ENCODE measurements at regions not wholly inside any gene's neighbourhood (a gene's known extent, or its start where the extent isn't known, plus 50 kb on each side); places are given as distances from the start of the nearest gene placed in this dataset.
"Not testable (repeated sequence)": the region's sequence is repeated elsewhere in the genome, so short reads cannot be mapped to it uniquely, and the experiment has no call there.

GRCh38 chr21:7743940-7744339 lies 2777.4 kb upstream of the TPTE start:
- H3K4me3 ChIP-seq, H3K36me3 ChIP-seq, H3K9me3 ChIP-seq, ATAC-seq, H3K27me3 ChIP-seq, H3K27ac ChIP-seq, H3K4me1 ChIP-seq: not testable (repeated sequence)
- no CpG with 5 or more reads among the region's 8 CpGs for WGBS, 2 donors (ENCODE audit: low coverage in 1 of 2)

DNA sequence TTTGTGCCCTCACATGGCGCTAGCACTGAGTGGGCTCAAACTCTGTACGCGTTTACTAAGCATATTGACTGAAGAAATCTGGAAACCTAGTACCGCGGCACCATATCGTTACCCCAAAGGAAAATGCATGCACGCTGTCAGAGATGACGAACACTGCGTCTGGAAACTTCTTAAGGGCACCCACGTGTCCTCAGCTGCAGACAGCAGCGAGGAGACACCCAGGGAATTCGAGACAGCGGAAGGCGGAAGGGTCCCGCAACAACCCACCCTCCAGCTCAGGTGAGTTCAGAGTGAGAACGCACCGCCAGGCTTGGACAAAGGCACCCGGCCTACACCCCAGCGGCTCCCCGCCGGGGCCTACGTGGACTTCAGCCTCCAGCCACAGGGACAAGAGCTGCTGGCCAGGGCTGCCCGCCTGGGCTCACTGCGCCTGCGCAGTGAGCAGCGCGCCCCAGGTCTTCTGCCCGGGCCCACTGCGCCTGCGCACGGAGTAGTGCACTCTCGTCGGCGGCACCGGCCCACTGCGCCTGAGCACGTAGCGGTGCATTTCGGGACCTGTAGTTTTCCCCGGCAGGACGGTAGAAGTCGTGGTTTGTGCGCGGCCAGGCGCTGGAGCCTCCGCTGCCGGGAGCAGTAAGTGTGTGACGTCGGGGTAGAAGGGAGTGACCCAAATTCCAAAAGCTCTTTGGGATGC lies 2776.8 kb upstream of the TPTE start:
- not testable (repeated sequence) for H3K27ac ChIP-seq, H3K4me3 ChIP-seq, H3K36me3 ChIP-seq, H3K27me3 ChIP-seq, H3K9me3 ChIP-seq, H3K4me1 ChIP-seq
- ATAC-seq: peak; percentile 99
- no CpG with 5 or more reads among the region's 49 CpGs for WGBS, 2 donors (ENCODE audit: low coverage in 1 of 2)

DNA sequence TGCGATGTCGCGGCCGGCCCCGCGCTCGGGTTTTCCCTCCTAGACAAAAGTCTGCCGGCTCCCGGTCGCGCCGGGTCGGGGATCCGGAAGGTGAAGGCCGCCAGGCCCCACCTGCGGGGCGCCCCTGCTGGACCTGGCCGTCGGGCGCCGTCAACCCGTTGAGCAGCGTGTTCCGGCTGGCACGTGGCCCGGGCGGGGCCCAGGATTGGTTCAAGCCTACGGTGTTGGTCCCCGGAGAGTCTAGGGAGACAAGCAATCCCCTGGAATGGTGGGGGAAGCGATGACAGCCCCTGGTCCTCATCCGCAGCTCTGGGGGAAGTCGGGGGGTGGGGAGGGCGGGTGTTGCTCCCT lies 2776.3 kb upstream of the TPTE start:
- H3K27ac ChIP-seq, H3K27me3 ChIP-seq, H3K4me1 ChIP-seq, H3K36me3 ChIP-seq, H3K9me3 ChIP-seq, H3K4me3 ChIP-seq: not testable (repeated sequence)
- WGBS, 2 donors (ENCODE audit: low coverage in 1 of 2): no CpG with 5 or more reads among the region's 33 CpGs
- ATAC-seq: peak; percentile 80

GRCh38 chr21:7747964-7748363 lies 2773.4 kb upstream of the TPTE start:
- not testable (repeated sequence) for H3K4me1 ChIP-seq, H3K36me3 ChIP-seq, H3K27ac ChIP-seq, H3K9me3 ChIP-seq, H3K4me3 ChIP-seq, ATAC-seq, H3K27me3 ChIP-seq
- no CpG with 5 or more reads among the region's 2 CpGs for WGBS, 2 donors (ENCODE audit: low coverage in 1 of 2)

DNA sequence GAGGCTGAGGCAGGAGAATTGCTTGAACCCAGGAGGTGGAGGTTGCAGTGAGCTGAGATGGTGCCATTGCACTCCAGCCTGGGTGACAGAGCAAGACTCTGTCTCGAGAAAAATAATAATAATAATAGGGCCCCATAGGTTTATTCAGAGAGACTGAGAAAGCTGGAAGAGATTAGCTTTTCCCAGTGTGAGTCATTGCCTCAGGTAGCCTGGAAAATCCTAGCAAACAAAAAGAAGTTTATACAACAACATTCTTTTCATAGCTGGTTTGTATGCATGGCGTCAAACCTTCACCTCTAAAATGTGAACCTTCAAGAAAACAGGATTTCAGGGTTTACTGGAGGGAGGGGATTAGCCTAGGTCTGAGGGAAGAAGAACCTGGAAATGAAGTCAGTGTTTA lies 2768.8 kb upstream of the TPTE start:
- H3K27me3 ChIP-seq, H3K27ac ChIP-seq, H3K4me3 ChIP-seq, H3K9me3 ChIP-seq, ATAC-seq, H3K4me1 ChIP-seq, H3K36me3 ChIP-seq: not testable (repeated sequence)
- no CpG with 5 or more reads among the region's 2 CpGs for WGBS, 2 donors (ENCODE audit: low coverage in 1 of 2)

DNA sequence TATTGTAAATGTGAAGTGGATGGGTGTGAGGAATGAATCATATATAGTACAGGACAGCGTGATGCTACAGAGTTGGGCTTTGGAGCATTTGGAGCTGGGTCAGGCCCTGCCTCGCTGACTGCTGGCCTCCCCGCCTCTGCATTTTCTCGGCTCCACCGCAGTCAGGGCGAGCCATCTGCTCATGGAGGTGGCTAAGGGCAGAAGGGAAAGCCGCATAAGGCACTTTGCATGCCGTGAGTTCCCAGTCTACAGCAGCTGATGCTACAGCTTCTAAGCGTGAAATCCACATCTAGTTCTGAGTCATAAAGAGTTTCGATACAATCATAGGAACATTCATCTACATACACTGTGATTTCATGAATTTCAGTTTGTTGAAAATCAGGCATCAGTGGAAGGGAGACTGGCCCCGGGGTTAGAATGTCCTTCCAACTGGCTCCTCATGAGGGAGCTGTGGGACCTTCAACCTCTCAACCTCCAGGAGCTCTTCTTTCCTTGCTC lies 2768.0 kb upstream of the TPTE start:
- ATAC-seq, H3K4me1 ChIP-seq, H3K27me3 ChIP-seq, H3K9me3 ChIP-seq, H3K4me3 ChIP-seq, H3K36me3 ChIP-seq, H3K27ac ChIP-seq: not testable (repeated sequence)
- no CpG with 5 or more reads among the region's 11 CpGs for WGBS, 2 donors (ENCODE audit: low coverage in 1 of 2)

DNA sequence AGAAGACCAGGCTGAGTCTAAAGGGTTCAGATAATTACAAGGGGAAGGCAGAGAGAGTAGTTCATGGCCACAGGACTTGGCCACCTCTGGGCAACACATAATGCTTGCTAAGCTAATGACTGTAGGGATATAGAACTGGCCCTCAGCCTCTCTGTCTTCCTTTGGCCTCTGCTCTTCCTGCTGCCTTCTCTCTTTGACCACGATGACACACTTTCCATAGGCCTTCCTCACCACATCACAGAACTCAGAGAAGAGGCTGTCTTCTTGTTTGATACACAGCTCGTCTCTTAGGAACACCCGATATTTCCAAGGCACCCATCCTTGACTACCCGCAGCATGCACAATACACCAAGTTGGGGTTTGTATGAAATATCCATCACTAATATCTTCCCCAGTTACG lies 2751.4 kb upstream of the TPTE start:
- not testable (repeated sequence) for ATAC-seq, H3K27me3 ChIP-seq, H3K36me3 ChIP-seq, H3K9me3 ChIP-seq, H3K27ac ChIP-seq, H3K4me3 ChIP-seq, H3K4me1 ChIP-seq
- WGBS, 2 donors (ENCODE audit: low coverage in 1 of 2): no CpG with 5 or more reads among the region's 5 CpGs

GRCh38 chr21:7774219-7774618 lies 2747.2 kb upstream of the TPTE start:
- not testable (repeated sequence) for H3K4me3 ChIP-seq, H3K9me3 ChIP-seq, H3K27ac ChIP-seq, ATAC-seq, H3K4me1 ChIP-seq, H3K27me3 ChIP-seq, H3K36me3 ChIP-seq
- no CpG with 5 or more reads among the region's 5 CpGs for WGBS, 2 donors (ENCODE audit: low coverage in 1 of 2)

GRCh38 chr21:7775327-7775984 lies 2745.9 kb upstream of the TPTE start:
- 74 to 80% methylated on average over 1 to 4 of the region's 7 CpGs for WGBS, 2 donors (ENCODE audit: low coverage in 1 of 2)
- not testable (repeated sequence) for H3K9me3 ChIP-seq, H3K4me3 ChIP-seq, H3K4me1 ChIP-seq, ATAC-seq, H3K27me3 ChIP-seq, H3K27ac ChIP-seq, H3K36me3 ChIP-seq

- not testable (repeated sequence) for H3K36me3 ChIP-seq, ATAC-seq, H3K4me1 ChIP-seq, H3K27ac ChIP-seq, H3K4me3 ChIP-seq, H3K9me3 ChIP-seq, H3K27me3 ChIP-seq
- no CpG with 5 or more reads among the region's 6 CpGs for WGBS, 2 donors (ENCODE audit: low coverage in 1 of 2)
Measured at GRCh38 chr21:7776035-7776434, 2745.3 kb upstream of the TPTE start.

GRCh38 chr21:7776622-7777021 lies 2744.8 kb upstream of the TPTE start:
- H3K27me3 ChIP-seq, H3K9me3 ChIP-seq, H3K4me3 ChIP-seq, ATAC-seq, H3K36me3 ChIP-seq, H3K4me1 ChIP-seq, H3K27ac ChIP-seq: not testable (repeated sequence)
- WGBS, 2 donors (ENCODE audit: low coverage in 1 of 2): no CpG with 5 or more reads among the region's 2 CpGs

DNA sequence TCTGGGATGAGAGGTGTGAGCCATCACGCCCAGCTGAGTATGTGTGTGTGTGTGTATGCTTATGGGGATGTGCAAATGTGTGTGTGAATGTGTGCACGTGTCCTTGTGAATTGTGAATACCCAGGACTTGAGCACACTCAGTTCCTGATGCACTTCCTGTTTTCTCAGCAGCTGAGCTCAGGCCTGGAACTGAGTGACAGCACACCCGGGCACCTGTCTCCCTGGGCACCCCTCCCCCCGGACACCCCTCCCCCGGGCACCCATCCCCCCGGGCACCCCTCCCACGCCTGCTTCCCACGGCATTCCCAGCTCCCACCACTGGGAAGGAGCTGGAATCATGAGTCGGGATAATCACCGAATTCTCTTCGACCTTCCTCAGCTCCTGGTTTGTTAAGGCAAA lies 2744.1 kb upstream of the TPTE start:
- H3K4me3 ChIP-seq, H3K27me3 ChIP-seq, ATAC-seq, H3K36me3 ChIP-seq, H3K27ac ChIP-seq, H3K4me1 ChIP-seq, H3K9me3 ChIP-seq: not testable (repeated sequence)
- no CpG with 5 or more reads among the region's 11 CpGs for WGBS, 2 donors (ENCODE audit: low coverage in 1 of 2)

- not testable (repeated sequence) for H3K4me1 ChIP-seq, H3K27ac ChIP-seq, H3K27me3 ChIP-seq, H3K4me3 ChIP-seq, ATAC-seq, H3K9me3 ChIP-seq, H3K36me3 ChIP-seq
- no CpG with 5 or more reads among the region's 5 CpGs for WGBS, 2 donors (ENCODE audit: low coverage in 1 of 2)
Measured at GRCh38 chr21:7787427-7788078, 2733.8 kb upstream of the TPTE start.

- no CpG with 5 or more reads among the region's 4 CpGs for WGBS, 2 donors (ENCODE audit: low coverage in 1 of 2)
- H3K27me3 ChIP-seq, H3K9me3 ChIP-seq, H3K36me3 ChIP-seq, H3K27ac ChIP-seq, H3K4me3 ChIP-seq, ATAC-seq, H3K4me1 ChIP-seq: not testable (repeated sequence)
Measured at GRCh38 chr21:7793797-7794196, 2727.6 kb upstream of the TPTE start.
